Testis (tissue), 2 donors: ENCODE measurements at regions not wholly inside any gene's neighbourhood (a gene's known extent, or its start where the extent isn't known, plus 50 kb on each side); places are given as distances from the start of the nearest gene placed in this dataset.
"Not testable (repeated sequence)": the region's sequence is repeated elsewhere in the genome, so short reads cannot be mapped to it uniquely, and the experiment has no call there.

ENCODE experiments used
- DNase-seq: peaks from one replicate; pipeline ENCODE4 v3.0.0-alpha.2; 2019
- H3K27ac ChIP-seq, 2 donors: fragments of 200-600 bp; sonication (generic); one replicate each; pipeline ENCODE4 v1.5.1; 2019
- H3K27me3 ChIP-seq: fragments of 200-600 bp; sonication (generic); one replicate; pipeline ENCODE4 v1.5.1; 2019
- H3K36me3 ChIP-seq: fragments of 200-600 bp; sonication (generic); one replicate; pipeline ENCODE4 v1.5.1; 2017; ENCODE audit warnings: low read depth; ENCODE audit errors: missing control alignments
- H3K4me1 ChIP-seq: fragments of 200-600 bp; sonication (generic); one replicate; pipeline ENCODE4 v1.5.1; 2019
- H3K4me3 ChIP-seq, 2 donors: fragments of 200-600 bp; sonication (generic); one replicate each; pipeline ENCODE4 v1.5.1; 2017 to 2019
- H3K9me3 ChIP-seq: fragments of 200-600 bp; sonication (generic); one replicate; pipeline ENCODE4 v1.5.1; 2017
- POLR2A ChIP-seq: fragments of 450-650 bp; IDR thresholded peaks from one replicate; pipeline ENCODE4 v1.6.1; 2017; ENCODE audit warnings: antibody characterized with exemption, mild to moderate bottlenecking, moderate library complexity
- WGBS, 2 donors: methylation state at CpG; one replicate each; pipeline ENCODE4 v1.1.5; 2018; 5-methylcytosine and 5-hydroxymethylcytosine counted together
- intact Hi-C: fragments of 100-400 bp; cut with DNase I; formaldehyde crosslinking; loops from one replicate; pipeline ENCODE4 v1.15.1; 2023; ENCODE audit warnings: low total_unique reads
- TF ChIP-seq, protein P1 (sequence below), 3 experiments: fragments of 450-650 bp in 2 of 3; fragments of 200-600 bp in 1 of 3; sonication (generic) in 1 of 3; IDR thresholded peaks; one replicate each; pipeline ENCODE4 v1.5.1; 2016 to 2019; ENCODE audit warnings: antibody characterized with exemption in 3 of 3, mild to moderate bottlenecking in 2 of 3, moderate library complexity in 1 of 3

DNA sequence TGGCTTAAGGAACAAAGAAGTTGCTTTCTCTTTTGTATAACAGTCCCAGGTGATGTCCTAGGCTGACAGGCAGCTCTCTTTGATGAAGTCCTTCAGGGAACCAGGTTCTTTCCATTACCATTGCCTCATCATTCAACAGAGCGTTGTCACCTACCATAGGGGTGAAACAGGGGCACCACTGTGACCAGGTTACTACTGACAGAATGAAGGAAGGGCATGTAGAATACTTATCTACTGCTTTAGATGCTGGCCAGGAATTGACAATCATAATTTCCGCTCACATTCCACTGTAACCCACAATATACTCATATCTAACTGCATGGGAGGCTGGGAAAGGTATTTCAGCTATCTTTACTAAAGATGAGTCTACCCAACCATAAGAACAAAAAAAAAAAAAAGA is 148.0 kb upstream of the FNDC3A start:
- Histone ChIP-seq H3K4me1 (no peaks in the 10 kb centered on the region), H3K27me3 (no peaks in the 10 kb centered on the region), H3K27ac (no peak overlapping the region), H3K4me3 (no peak overlapping the region), H3K36me3 (no peaks in the 10 kb centered on the region), H3K9me3 (no peaks in the 10 kb centered on the region)
- WGBS, 2 donors, result 96 to 100% methylated on average over 2 of the region's 2 CpGs
- DNase-seq, result no peak
- intact Hi-C loops, result no loop called here
- TF ChIP-seq, protein P1, sequence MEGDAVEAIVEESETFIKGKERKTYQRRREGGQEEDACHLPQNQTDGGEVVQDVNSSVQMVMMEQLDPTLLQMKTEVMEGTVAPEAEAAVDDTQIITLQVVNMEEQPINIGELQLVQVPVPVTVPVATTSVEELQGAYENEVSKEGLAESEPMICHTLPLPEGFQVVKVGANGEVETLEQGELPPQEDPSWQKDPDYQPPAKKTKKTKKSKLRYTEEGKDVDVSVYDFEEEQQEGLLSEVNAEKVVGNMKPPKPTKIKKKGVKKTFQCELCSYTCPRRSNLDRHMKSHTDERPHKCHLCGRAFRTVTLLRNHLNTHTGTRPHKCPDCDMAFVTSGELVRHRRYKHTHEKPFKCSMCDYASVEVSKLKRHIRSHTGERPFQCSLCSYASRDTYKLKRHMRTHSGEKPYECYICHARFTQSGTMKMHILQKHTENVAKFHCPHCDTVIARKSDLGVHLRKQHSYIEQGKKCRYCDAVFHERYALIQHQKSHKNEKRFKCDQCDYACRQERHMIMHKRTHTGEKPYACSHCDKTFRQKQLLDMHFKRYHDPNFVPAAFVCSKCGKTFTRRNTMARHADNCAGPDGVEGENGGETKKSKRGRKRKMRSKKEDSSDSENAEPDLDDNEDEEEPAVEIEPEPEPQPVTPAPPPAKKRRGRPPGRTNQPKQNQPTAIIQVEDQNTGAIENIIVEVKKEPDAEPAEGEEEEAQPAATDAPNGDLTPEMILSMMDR (IDR thresholded peaks at IDR 0.05), result no peak
- TF ChIP-seq POLR2A, result no peak

DNA sequence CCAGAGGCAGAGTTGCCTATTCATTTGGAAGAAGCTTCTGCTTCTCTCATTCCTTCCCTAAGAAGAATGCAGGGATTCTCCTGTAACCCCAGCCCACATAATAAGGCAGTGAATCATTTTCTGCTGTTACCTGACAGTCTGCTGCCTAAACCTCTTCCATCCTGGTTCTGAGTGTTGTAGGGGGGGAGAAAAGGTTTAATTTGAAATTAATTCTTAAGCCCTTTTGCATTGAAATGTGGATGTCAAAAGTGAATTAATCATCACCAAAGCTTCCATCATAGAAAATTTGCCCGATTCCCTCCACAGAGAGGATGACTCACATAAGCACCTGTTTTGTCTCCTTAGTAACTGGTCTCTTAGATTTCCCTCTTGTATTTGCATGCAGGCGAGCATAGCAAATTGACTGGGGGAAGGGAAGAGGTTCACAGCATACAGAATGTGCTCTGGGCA is 146.7 kb upstream of the FNDC3A start:
- DNase-seq, result no peak
- 77 to 79% methylated on average over 2 of the region's 2 CpGs for WGBS, 2 donors
- Histone ChIP-seq H3K4me3 (no peak overlapping the region), H3K9me3 (no peaks in the 10 kb centered on the region), H3K27ac (no peak overlapping the region), H3K27me3 (no peaks in the 10 kb centered on the region), H3K36me3 (no peaks in the 10 kb centered on the region), H3K4me1 (no peaks in the 10 kb centered on the region)
- TF ChIP-seq, protein P1 (IDR thresholded peaks at IDR 0.05), result no peak
- TF ChIP-seq POLR2A, result no peak
- intact Hi-C loops, result no loop called here

DNA sequence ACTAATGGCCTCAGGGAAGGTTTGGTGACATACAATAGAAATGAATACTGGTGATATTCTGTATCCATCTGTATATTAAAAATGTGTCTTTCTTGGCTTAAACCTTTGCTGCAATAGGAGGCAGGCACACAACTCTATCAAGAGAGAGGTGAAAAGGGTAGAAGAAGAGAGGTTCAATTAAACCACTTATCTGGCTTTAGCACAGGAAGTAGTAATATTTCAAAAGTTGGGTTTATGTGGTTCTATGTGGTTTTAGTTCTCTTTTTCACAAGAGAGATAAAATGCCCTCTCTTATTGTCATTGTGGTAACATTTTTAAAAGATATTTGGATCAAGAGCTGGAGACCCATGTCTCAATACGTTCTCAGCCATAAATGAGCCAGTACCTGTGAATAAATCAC is 146.2 kb upstream of the FNDC3A start:
- no peaks in the 10 kb centered on the region for H3K36me3 ChIP-seq
- no peaks in the 10 kb centered on the region for H3K27me3 ChIP-seq
- no peak overlapping the region for H3K4me3 ChIP-seq
- no peak overlapping the region for H3K27ac ChIP-seq
- TF ChIP-seq, protein P1 (IDR thresholded peaks at IDR 0.05), result no peak
- no peak for TF ChIP-seq POLR2A
- WGBS, 2 donors, result 49 to 59% methylated on average over 1 of the region's 1 CpG
- no peak for DNase-seq
- no peaks in the 10 kb centered on the region for H3K4me1 ChIP-seq
- intact Hi-C loops, result no loop called here
- no peaks in the 10 kb centered on the region for H3K9me3 ChIP-seq

DNA sequence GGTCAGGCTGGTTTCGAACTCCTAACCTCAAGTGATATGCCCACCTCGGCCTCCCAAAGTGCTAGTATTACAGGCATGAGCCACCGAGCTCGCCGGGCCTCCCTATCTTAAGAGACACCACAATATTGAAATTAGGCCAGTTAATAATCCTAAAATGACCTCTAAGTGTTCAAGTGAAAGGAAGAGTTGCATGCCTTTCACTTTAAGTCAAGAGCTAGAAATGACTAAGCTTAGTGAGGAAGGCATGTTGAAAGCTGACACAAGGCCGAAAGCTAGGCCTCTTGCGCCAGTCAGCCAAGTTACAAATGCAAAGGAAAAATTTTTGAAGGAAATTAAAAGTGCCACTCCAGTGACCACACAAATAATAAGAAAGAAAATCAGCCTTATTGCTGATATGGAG is 144.5 kb upstream of the FNDC3A start:
- no peak overlapping the region for H3K4me3 ChIP-seq
- H3K27ac ChIP-seq, result no peak overlapping the region
- no peaks in the 10 kb centered on the region for H3K4me1 ChIP-seq
- H3K27me3 ChIP-seq, result no peaks in the 10 kb centered on the region
- H3K9me3 ChIP-seq, result no peaks in the 10 kb centered on the region
- intact Hi-C loops, result no loop called here
- TF ChIP-seq, protein P1 (IDR thresholded peaks at IDR 0.05), result no peak
- TF ChIP-seq POLR2A, result no peak
- no peaks in the 10 kb centered on the region for H3K36me3 ChIP-seq
- 88 to 93% methylated on average over 7 of the region's 7 CpGs for WGBS, 2 donors
- no peak for DNase-seq

DNA sequence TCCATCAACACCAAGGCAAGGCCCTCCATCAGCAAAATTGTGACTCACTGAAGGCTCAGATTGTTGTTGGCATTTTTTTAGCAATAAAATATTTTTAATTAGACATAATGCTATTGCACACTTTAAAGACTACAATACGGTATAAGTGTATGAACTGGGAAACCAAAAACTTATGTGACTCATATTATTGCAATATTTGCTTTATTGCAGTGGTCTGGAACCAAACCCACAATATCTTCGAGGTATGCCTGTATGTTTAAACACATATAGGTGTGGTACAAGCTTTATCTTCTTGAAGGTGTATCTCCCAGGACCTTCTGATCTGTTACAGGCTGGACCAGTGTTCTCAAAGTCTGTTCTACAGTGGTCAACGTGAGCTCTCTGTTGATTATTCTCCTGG is 142.3 kb upstream of the FNDC3A start:
- intact Hi-C loops, result no loop called here
- H3K4me3 ChIP-seq, result no peak overlapping the region
- H3K9me3 ChIP-seq, result no peaks in the 10 kb centered on the region
- no peaks in the 10 kb centered on the region for H3K27me3 ChIP-seq
- no peak overlapping the region for H3K27ac ChIP-seq
- TF ChIP-seq, protein P1 (IDR thresholded peaks at IDR 0.05), result no peak
- TF ChIP-seq POLR2A, result no peak
- WGBS, 2 donors, result 85 to 91% methylated on average over 3 of the region's 3 CpGs
- H3K4me1 ChIP-seq, result no peaks in the 10 kb centered on the region
- no peak for DNase-seq
- H3K36me3 ChIP-seq, result no peaks in the 10 kb centered on the region

DNA sequence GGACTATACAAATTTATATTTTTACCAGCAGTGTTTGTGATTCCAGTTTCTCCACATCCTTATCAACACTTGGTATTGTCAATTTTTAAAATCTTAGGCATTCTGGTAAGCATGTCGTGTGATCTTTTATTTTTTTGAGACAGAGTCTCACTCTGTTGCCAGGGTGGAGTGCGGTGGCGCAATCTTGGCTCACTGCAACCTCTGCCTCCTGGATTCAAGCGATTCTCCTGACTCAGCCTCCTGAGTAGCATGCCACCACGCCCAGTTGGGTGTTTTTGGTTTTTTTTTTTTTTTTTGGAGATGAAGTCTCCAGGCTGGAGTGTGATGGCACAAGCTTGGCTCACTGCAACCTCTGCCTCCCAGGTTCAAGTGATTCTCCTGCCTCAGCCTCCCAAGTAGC is 140.4 kb upstream of the FNDC3A start:
- DNase-seq, H3K4me1 ChIP-seq, intact Hi-C loops, H3K4me3 ChIP-seq, H3K27me3 ChIP-seq, H3K36me3 ChIP-seq, H3K27ac ChIP-seq, H3K9me3 ChIP-seq: not testable (repeated sequence)
- 96 to 97% methylated on average over 5 of the region's 5 CpGs for whole genome bisulfite sequencing, 2 donors
